ENCODE measurements at regions not wholly inside any gene's neighbourhood (a gene's known extent, or its start where the extent isn't known, plus 50 kb on each side); places are given as distances from the start of the nearest gene placed in this dataset.

GRCh38 chr11:44416776-44417175 is 106.8 kb upstream of the ALX4 start:
- ATAC-seq (no peak), DNase-seq (no peak)
- Histone ChIP-seq H3K9me3 (no peaks in the 10 kb centered on the region), H3K4me3 (no peak overlapping the region), H3K36me3 (no peaks in the 10 kb centered on the region), H3K4me1 (no peaks in the 10 kb centered on the region), H3K27ac (no peak overlapping the region), H3K27me3 (no peaks in the 10 kb centered on the region)
- intact Hi-C loops (cut with DNase I), result no loop called here
- TF ChIP-seq, protein P1, sequence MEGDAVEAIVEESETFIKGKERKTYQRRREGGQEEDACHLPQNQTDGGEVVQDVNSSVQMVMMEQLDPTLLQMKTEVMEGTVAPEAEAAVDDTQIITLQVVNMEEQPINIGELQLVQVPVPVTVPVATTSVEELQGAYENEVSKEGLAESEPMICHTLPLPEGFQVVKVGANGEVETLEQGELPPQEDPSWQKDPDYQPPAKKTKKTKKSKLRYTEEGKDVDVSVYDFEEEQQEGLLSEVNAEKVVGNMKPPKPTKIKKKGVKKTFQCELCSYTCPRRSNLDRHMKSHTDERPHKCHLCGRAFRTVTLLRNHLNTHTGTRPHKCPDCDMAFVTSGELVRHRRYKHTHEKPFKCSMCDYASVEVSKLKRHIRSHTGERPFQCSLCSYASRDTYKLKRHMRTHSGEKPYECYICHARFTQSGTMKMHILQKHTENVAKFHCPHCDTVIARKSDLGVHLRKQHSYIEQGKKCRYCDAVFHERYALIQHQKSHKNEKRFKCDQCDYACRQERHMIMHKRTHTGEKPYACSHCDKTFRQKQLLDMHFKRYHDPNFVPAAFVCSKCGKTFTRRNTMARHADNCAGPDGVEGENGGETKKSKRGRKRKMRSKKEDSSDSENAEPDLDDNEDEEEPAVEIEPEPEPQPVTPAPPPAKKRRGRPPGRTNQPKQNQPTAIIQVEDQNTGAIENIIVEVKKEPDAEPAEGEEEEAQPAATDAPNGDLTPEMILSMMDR (IDR thresholded peaks at IDR 0.05), result no peak
- no peak for TF ChIP-seq POLR2A (IDR thresholded peaks at IDR 0.05)

- intact Hi-C loops (cut with DNase I), result no loop called here
- ATAC-seq (no peak), DNase-seq (no peak)
- Histone ChIP-seq H3K36me3 (no peaks in the 10 kb centered on the region), H3K4me1 (no peaks in the 10 kb centered on the region), H3K9me3 (no peaks in the 10 kb centered on the region), H3K27ac (no peak overlapping the region), H3K4me3 (no peak overlapping the region), H3K27me3 (no peaks in the 10 kb centered on the region)
- no peak for TF ChIP-seq POLR2A (IDR thresholded peaks at IDR 0.05)
- TF ChIP-seq, protein P1 (IDR thresholded peaks at IDR 0.05), result no peak
- WGBS (ENCODE audit: insufficient coverage, low coverage, low lambda C conversion rate, missing lambda C conversion rate), result 74% methylated on average over 6 of the region's 7 CpGs
Measured at GRCh38 chr11:44417731-44418455, 108.0 kb upstream of the ALX4 start.

- no peak for DNase-seq
- H3K36me3 ChIP-seq, result no peaks in the 10 kb centered on the region
- no peaks in the 10 kb centered on the region for H3K27me3 ChIP-seq
- intact Hi-C loops (cut with DNase I), result no loop called here
- WGBS (ENCODE audit: insufficient coverage, low coverage, low lambda C conversion rate, missing lambda C conversion rate), result 72% methylated on average over 7 of the region's 7 CpGs
- H3K4me3 ChIP-seq, result no peak overlapping the region
- no peak for ATAC-seq
- TF ChIP-seq, protein P1 (IDR thresholded peaks at IDR 0.05), result no peak
- TF ChIP-seq POLR2A (IDR thresholded peaks at IDR 0.05), result no peak
- H3K27ac ChIP-seq, result no peak overlapping the region
- no peaks in the 10 kb centered on the region for H3K4me1 ChIP-seq
- H3K9me3 ChIP-seq, result no peaks in the 10 kb centered on the region
Measured at GRCh38 chr11:44418456-44418830, 108.5 kb upstream of the ALX4 start.

- H3K4me1 ChIP-seq, result no peaks in the 10 kb centered on the region
- TF ChIP-seq, protein P1 (IDR thresholded peaks at IDR 0.05), result no peak
- TF ChIP-seq POLR2A (IDR thresholded peaks at IDR 0.05), result no peak
- H3K27ac ChIP-seq, result no peak overlapping the region
- H3K9me3 ChIP-seq, result no peaks in the 10 kb centered on the region
- H3K4me3 ChIP-seq, result no peak overlapping the region
- 70% methylated on average over 9 of the region's 9 CpGs for WGBS (ENCODE audit: insufficient coverage, low coverage, low lambda C conversion rate, missing lambda C conversion rate)
- no peak for DNase-seq
- intact Hi-C loops (cut with DNase I), result loop anchor here in 1 of 2 donors (10.0 kb wide), 1 partner anchor 64 kb away; no protein-coding TSS in a partner anchor
- H3K27me3 ChIP-seq, result no peaks in the 10 kb centered on the region
- H3K36me3 ChIP-seq, result no peaks in the 10 kb centered on the region
- ATAC-seq, result no peak
Measured at GRCh38 chr11:44421090-44421675, 111.2 kb upstream of the ALX4 start.

Data from right lobe of liver (tissue), 6 donors.